GM23248 (cell line): ENCODE measurements at regions not wholly inside any gene's neighbourhood (a gene's known extent, or its start where the extent isn't known, plus 50 kb on each side); places are given as distances from the start of the nearest gene placed in this dataset.

Experiments used
- DNase-seq: peaks from one replicate; pipeline ENCODE4 v3.0.0-alpha.2; 2015
- H2AFZ ChIP-seq: fragments of 200-600 bp; sonication (generic); 2 replicates; pipeline ENCODE4 v1.6.1; 2016; ENCODE audit warnings: antibody characterized with exemption
- H3F3A ChIP-seq: fragments of 200-600 bp; sonication (generic); 2 replicates; pipeline ENCODE4 v1.6.1; 2016; ENCODE audit warnings: mild to moderate bottlenecking, antibody characterized with exemption, mixed run types; ENCODE audit not compliant: insufficient read depth
- H3K27ac ChIP-seq: fragments of 200-600 bp; sonication (generic); 2 replicates; pipeline ENCODE4 v1.5.1; 2016; ENCODE audit warnings: mild to moderate bottlenecking
- H3K27me3 ChIP-seq: fragments of 200-600 bp; sonication (generic); replicated peaks from 2 replicates; pipeline ENCODE4 v1.6.1; 2016; ENCODE audit warnings: mild to moderate bottlenecking; ENCODE audit not compliant: insufficient read depth
- H3K36me3 ChIP-seq: fragments of 200-600 bp; sonication (generic); 2 replicates; pipeline ENCODE4 v1.6.1; 2016; ENCODE audit warnings: low read depth, mild to moderate bottlenecking
- H3K4me1 ChIP-seq: fragments of 200-600 bp; sonication (generic); 2 replicates; pipeline ENCODE4 v1.6.1; 2016; ENCODE audit warnings: mild to moderate bottlenecking; ENCODE audit not compliant: insufficient read depth
- H3K4me2 ChIP-seq: fragments of 200-600 bp; sonication (generic); one replicate; pipeline ENCODE4 v1.6.1; 2016; ENCODE audit warnings: mild to moderate bottlenecking; ENCODE audit not compliant: unreplicated experiment
- H3K4me3 ChIP-seq: fragments of 200-600 bp; sonication (generic); 2 replicates; pipeline ENCODE4 v1.5.1; 2016; ENCODE audit warnings: mild to moderate bottlenecking
- H3K79me2 ChIP-seq: fragments of 200-600 bp; sonication (generic); 2 replicates; pipeline ENCODE4 v1.6.1; 2016; ENCODE audit warnings: mild to moderate bottlenecking; ENCODE audit not compliant: insufficient read depth
- H3K9ac ChIP-seq: fragments of 200-600 bp; sonication (generic); 2 replicates; pipeline ENCODE4 v1.6.1; 2016; ENCODE audit warnings: mild to moderate bottlenecking
- H3K9me2 ChIP-seq: fragments of 200-600 bp; sonication (generic); 2 replicates; pipeline ENCODE4 v1.6.1; 2016; ENCODE audit warnings: mixed run types, mild to moderate bottlenecking, moderate library complexity; ENCODE audit not compliant: insufficient read depth
- H3K9me3 ChIP-seq: fragments of 200-600 bp; sonication (generic); one replicate; pipeline ENCODE4 v1.6.1; 2017; ENCODE audit warnings: low read depth
- H4K20me1 ChIP-seq: fragments of 200-600 bp; sonication (generic); 2 replicates; pipeline ENCODE4 v1.6.0; 2016; ENCODE audit not compliant: insufficient read depth
- EZH2 ChIP-seq: fragments of 200-600 bp; sonication (generic); IDR thresholded peaks from 2 replicates; pipeline ENCODE4 v1.6.1; 2018; ENCODE audit warnings: antibody characterized with exemption, mild to moderate bottlenecking; ENCODE audit not compliant: insufficient read depth, poor library complexity, severe bottlenecking
- EZH2phosphoT487 ChIP-seq: fragments of 200-600 bp; sonication (generic); IDR thresholded peaks from 2 replicates; pipeline ENCODE4 v1.6.1; 2018; ENCODE audit warnings: antibody characterized with exemption, moderate library complexity, mild to moderate bottlenecking, low read depth; ENCODE audit not compliant: insufficient read depth
- WGBS, 2 experiments: methylation state at CpG; one replicate each; pipeline ENCODE4 v1.1.6; 2015 to 2017; ENCODE audit warnings: low lambda C conversion rate in 2 of 2, low coverage in 1 of 2; ENCODE audit errors: missing lambda C conversion rate in 2 of 2; 5-methylcytosine and 5-hydroxymethylcytosine counted together
- in situ Hi-C: fragments of 300-500 bp; cut with MboI; formaldehyde crosslinking; loops from 2 replicates; pipeline ENCODE4 v1.15.0; 2020

DNA sequence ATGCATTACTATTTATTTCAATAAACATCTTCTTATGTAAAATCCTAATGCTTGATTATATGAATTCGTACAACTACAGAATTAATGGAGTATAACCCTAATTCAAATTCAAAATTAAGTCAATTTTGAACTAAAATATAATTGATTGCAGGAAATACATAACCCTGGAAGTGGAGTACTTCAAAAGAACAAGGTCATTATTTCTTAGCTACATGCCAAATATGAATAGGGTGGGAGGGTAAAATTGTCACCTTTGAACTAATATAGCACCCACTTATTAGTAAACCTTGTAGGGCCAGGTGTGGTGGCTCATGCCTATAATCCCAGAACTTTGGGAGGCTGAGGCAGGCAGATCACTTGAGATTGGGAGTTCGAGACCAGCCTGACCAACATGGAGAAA is 895.4 kb upstream of the ACVR2A start:
- Histone ChIP-seq H3F3A (no peaks in the 10 kb centered on the region), H3K4me2 (no peak overlapping the region), H3K9ac (no peak overlapping the region), H3K9me3 (no peaks in the 10 kb centered on the region), H3K36me3 (no peaks in the 10 kb centered on the region), H3K9me2 (no peaks in the 10 kb centered on the region), H3K79me2 (no peaks in the 10 kb centered on the region), H2AFZ (no peak overlapping the region), H4K20me1 (no peaks in the 10 kb centered on the region), H3K4me1 (peaks cover 3% of the 10 kb centered on the region; the same call in 1 of the 2 replicates), H3K4me3 (no peak overlapping the region), H3K27me3 (no peaks in the 10 kb centered on the region), H3K27ac (no peak overlapping the region)
- in situ Hi-C loops: no loop called here
- TF ChIP-seq EZH2phosphoT487: no peak
- TF ChIP-seq EZH2: no peak
- DNase-seq: no peak
- 76 to 87% methylated on average over 2 of the region's 2 CpGs for WGBS, 2 experiments

DNA sequence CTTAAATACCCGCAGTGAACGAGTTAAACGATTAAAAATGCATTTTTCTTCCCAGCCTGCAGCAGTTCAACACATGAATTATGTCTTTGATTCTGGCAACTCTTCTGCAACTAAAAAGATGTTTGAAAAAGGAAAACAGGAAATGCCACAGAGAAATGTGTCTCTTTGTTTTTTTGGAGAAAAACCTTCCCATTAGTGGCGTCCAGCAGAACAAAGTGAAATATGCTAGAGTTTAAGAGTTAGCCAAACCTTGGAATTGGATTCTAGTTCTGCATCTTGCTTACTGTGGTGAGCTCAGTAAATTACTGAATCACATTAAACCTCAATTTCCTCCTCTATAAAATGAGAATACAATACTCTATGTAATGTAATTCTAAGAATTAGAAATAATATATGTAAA is 900.2 kb upstream of the ACVR2A start:
- H3K4me2 ChIP-seq: no peak overlapping the region
- peak overlapping the region; percentile 33 for H2AFZ ChIP-seq
- TF ChIP-seq EZH2 (no peak), EZH2phosphoT487 (no peak)
- WGBS, 2 experiments: 23 to 27% methylated on average over 4 of the region's 4 CpGs
- in situ Hi-C loops: no loop called here
- H3K4me3 ChIP-seq: no peak overlapping the region
- H3K27ac ChIP-seq: no peak overlapping the region
- no peaks in the 10 kb centered on the region for H3K9me3 ChIP-seq
- peaks cover 18% of the 10 kb centered on the region for H3K4me1 ChIP-seq
- H3F3A ChIP-seq: peaks cover 8% of the 10 kb centered on the region; the same call in 1 of the 2 replicates
- H3K9ac ChIP-seq: no peak overlapping the region
- no peaks in the 10 kb centered on the region for H4K20me1 ChIP-seq
- no peaks in the 10 kb centered on the region for H3K27me3 ChIP-seq
- no peaks in the 10 kb centered on the region for H3K79me2 ChIP-seq
- H3K9me2 ChIP-seq: no peaks in the 10 kb centered on the region
- H3K36me3 ChIP-seq: no peaks in the 10 kb centered on the region
- DNase-seq: no peak

DNA sequence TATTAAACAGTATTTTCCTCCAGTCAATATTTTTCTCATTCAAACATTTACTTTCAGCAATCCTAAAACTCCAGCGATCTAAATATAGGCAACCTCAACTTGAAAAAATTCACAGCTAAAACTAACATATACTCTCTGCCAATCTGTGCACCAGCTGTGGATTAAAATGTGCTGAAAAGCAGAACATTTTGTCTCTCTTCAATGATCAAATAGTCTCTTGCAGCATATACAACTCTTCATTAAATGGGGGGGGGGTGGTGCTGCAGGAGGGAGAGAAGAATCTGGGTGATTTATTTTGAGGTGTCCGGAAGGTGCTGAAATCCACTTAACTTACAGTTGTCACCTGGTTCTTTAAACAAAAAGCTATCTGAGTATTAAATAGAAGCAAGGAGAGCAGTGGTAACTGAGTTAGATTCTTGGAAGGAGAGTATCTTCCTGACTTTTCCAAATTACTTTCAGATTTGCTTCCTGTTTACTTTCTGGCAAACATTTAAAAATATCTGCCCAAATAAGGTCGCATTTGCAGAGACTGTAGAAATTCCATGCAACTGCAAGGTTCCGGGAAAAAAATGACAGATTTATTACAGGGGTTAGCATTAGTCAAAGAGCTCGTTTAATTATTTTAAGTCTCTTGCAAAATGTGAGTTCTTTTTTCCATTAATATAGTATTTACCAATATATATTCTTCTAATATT is 904.7 kb upstream of the ACVR2A start:
- H3K4me3 ChIP-seq: peak overlapping the region; percentile 42

DNA sequence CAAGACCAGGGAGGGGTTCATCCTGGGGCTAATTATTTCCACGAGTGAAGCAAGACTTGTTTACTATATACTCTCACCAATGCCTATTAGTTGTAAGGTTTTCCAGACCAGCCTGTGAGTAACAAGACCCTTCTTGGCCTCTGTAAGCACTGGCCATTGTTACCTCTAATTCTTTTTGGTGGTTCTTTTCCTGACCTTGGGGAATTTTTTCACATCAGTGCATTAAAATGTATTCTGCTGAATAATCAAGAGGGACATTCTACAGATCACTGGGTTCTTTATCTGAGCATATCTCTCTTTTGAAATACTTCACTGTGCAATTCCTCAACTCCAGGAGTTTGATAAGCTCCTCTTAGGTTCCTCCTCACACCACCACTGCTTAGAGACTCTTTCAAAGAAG is 909.9 kb upstream of the ACVR2A start:
- no peaks in the 10 kb centered on the region for H3K36me3 ChIP-seq
- TF ChIP-seq EZH2 (no peak), EZH2phosphoT487 (no peak)
- H3K4me3 ChIP-seq: no peak overlapping the region
- DNase-seq: no peak
- 44 to 67% methylated on average over 1 of the region's 1 CpG for WGBS, 2 experiments
- no peaks in the 10 kb centered on the region for H4K20me1 ChIP-seq
- H3K9ac ChIP-seq: no peak overlapping the region
- H2AFZ ChIP-seq: no peak overlapping the region
- H3K9me3 ChIP-seq: no peaks in the 10 kb centered on the region
- in situ Hi-C loops: no loop called here
- no peak overlapping the region for H3K4me2 ChIP-seq
- H3K27ac ChIP-seq: no peak overlapping the region
- H3K79me2 ChIP-seq: no peaks in the 10 kb centered on the region
- H3K27me3 ChIP-seq: no peaks in the 10 kb centered on the region
- H3K9me2 ChIP-seq: no peaks in the 10 kb centered on the region; the same call in 1 of the 2 replicates
- peaks cover 10% of the 10 kb centered on the region for H3F3A ChIP-seq
- H3K4me1 ChIP-seq: peaks cover 7% of the 10 kb centered on the region; the same call in 1 of the 2 replicates

More for the DNA sequence above, 904.7 kb upstream of the ACVR2A start:
- Histone ChIP-seq H3K4me1 (peaks cover 22% of the 10 kb centered on the region), H3K27ac (0 out of 2 replicates have a peak overlapping the region, but pooled peaks have one; percentile 6), H3K27me3 (no peaks in the 10 kb centered on the region), H3K9ac (0 out of 2 replicates have a peak overlapping the region, but pooled peaks have one; percentile 4), H3K79me2 (no peaks in the 10 kb centered on the region), H4K20me1 (no peaks in the 10 kb centered on the region), H3K36me3 (no peaks in the 10 kb centered on the region), H2AFZ (peak overlapping the region; percentile 48), H3K9me3 (no peaks in the 10 kb centered on the region), H3F3A (peaks cover 15% of the 10 kb centered on the region), H3K4me2 (peak overlapping the region; percentile 74), H3K9me2 (no peaks in the 10 kb centered on the region; the same call in 1 of the 2 replicates)
- in situ Hi-C loops: no loop called here
- peak; percentile 42 for DNase-seq
- TF ChIP-seq EZH2phosphoT487 (no peak), EZH2 (no peak)
- WGBS, 2 experiments: 2 to 9% methylated on average over 5 of the region's 5 CpGs
